Transverse colon (tissue), 4 donors: ENCODE measurements at regions not wholly inside any gene's neighbourhood (a gene's known extent, or its start where the extent isn't known, plus 50 kb on each side); places are given as distances from the start of the nearest gene placed in this dataset.

Experiments used
- CTCF ChIP-seq, 5 experiments: fragments of 200-600 bp in 3 of 5; fragments of 450-650 bp in 2 of 5; sonication (generic) in 3 of 5; IDR thresholded peaks; 1 replicate in 2 of 5; 2 replicates in 3 of 5; pipeline ENCODE4 v1.5.1; 2016 to 2017; ENCODE audit warnings: antibody characterized with exemption in 5 of 5, inconsistent platforms in 3 of 5, mild to moderate bottlenecking in 2 of 5, moderate library complexity in 1 of 5
- POLR2A ChIP-seq: fragments of 450-650 bp; IDR thresholded peaks from one replicate; pipeline ENCODE4 v1.6.1; 2016; ENCODE audit warnings: antibody characterized with exemption, mild to moderate bottlenecking, moderate library complexity
- POLR2AphosphoS5 ChIP-seq, 3 donors: sonication (generic); formaldehyde crosslinking; IDR thresholded peaks; one replicate each; pipeline ENCODE4 v1.6.1; 2016; ENCODE audit warnings: antibody characterized with exemption in 3 of 3

- TF ChIP-seq CTCF (IDR thresholded peaks at IDR 0.05) (no peak), POLR2A (no peak), POLR2AphosphoS5 (IDR thresholded peaks at IDR 0.05) (no peak)
Measured at GRCh38 chr20:39773380-39774000, 811.3 kb downstream of the DHX35 start.
